SK-N-MC (cell line): ENCODE measurements at regions not wholly inside any gene's neighbourhood (a gene's known extent, or its start where the extent isn't known, plus 50 kb on each side); places are given as distances from the start of the nearest gene placed in this dataset.

Experiments used
- EZH2 ChIP-seq: fragments of 200-600 bp; sonication (generic); IDR thresholded peaks from one replicate; pipeline ENCODE4 v1.6.1; 2017; ENCODE audit warnings: antibody characterized with exemption
- POLR2AphosphoS5 ChIP-seq: IDR thresholded peaks from 2 replicates; pipeline ENCODE4 v1.6.1; 2012; ENCODE audit warnings: mild to moderate bottlenecking, low read depth, low read length, borderline replicate concordance

DNA sequence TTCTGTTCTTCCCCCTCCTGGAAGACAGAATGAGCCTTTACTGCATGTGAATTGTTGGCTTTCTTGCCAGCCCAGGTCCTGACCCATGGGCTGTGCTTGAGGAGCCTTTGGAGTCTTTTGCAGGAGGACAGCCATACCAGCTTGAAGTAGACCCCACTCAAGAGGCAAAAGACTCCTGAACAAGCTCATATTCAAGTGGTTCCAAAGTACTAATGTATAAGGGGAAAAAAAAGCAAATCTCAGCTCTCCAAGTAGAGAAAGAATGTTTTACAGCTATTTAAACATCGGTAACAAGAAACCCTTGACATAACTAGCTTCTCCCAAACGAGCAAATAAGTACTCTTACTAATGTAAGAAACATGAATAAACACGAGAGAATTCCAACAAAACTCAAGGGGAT is 174.9 kb upstream of the MXRA5 start:
- no peak for TF ChIP-seq POLR2AphosphoS5
- TF ChIP-seq EZH2: no peak
